ENCODE measurements at regions not wholly inside any gene's neighbourhood (a gene's known extent, or its start where the extent isn't known, plus 50 kb on each side); places are given as distances from the start of the nearest gene placed in this dataset.

DNA sequence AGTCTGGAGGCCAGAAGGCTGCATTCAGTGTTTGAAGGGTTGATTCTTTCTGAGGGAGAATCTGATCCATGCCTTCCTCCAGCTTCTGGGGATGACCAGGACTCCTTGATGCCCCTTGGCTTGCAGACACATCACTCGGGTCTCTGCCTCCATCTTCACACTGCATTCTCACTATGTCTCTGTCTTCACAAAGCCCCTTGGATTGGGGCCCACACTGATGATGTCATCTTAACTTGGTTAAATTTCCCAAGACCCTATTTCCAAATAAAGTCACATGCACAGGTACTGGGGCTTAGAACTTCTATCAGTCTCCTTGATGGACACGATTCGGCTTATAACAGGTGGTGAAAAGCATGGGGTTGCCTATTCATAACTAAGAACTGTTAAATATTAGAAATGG, 112.1 kb upstream of the MYOCD start:
- Histone ChIP-seq H3K36me3 (ENCODE audit: control insufficient read depth, insufficient read depth, low read length) (no peaks in the 10 kb centered on the region), H3K27me3 (ENCODE audit: control insufficient read depth, insufficient read depth, low read length) (no peaks in the 10 kb centered on the region), H3K9ac (ENCODE audit: low read length) (no peak overlapping the region), H3K4me1 (ENCODE audit: control insufficient read depth, insufficient read depth, low read length) (peaks cover 7% of the 10 kb centered on the region), H3K27ac (ENCODE audit: low read depth, low read length) (no peak overlapping the region), H3K4me3 (ENCODE audit: low read length) (no peak overlapping the region)

DNA sequence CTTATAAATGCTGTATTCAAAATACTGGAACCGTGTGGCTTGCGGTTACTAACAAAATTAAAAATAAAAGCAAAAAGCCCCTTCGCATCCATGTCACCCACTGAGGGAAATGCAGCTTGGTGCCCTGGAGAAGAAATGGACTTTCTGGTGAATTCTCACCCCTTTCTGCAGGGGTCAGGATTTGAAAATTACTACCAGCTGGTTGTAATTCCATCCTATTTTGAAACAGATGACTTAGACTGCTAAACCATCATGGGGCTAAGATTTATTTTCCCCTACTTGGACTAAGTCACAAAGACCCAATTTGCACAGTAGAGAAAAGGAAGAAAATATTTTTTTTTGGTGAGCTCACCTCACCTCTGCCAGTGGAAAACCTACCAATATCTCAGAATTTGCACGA, 111.4 kb upstream of the MYOCD start:
- Histone ChIP-seq H3K36me3 (ENCODE audit: control insufficient read depth, insufficient read depth, low read length) (no peaks in the 10 kb centered on the region), H3K27ac (ENCODE audit: low read depth, low read length) (no peak overlapping the region), H3K4me3 (ENCODE audit: low read length) (no peak overlapping the region), H3K9ac (ENCODE audit: low read length) (no peak overlapping the region), H3K27me3 (ENCODE audit: control insufficient read depth, insufficient read depth, low read length) (no peaks in the 10 kb centered on the region), H3K4me1 (ENCODE audit: control insufficient read depth, insufficient read depth, low read length) (peaks cover 2% of the 10 kb centered on the region)

DNA sequence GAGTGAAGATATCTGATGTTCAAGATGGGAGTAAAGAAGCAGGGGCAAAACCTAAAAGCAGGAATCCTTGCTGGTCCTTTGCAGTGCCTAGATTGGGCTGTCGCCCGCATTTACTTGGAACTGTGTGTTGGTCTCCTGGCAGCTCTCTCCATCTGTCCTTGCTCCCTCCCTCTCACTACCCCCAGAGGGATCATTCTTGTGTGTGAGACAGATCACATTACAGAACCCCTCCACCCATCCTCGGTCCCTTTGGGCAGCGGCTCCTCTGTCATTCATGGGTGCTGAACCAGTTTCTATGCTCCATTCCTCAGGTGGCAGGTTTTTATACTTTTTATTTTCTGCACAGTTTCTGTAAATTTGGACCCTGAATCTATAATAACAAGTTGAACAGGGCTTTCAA, 99.4 kb upstream of the MYOCD start:
- H3K9ac ChIP-seq (ENCODE audit: low read length), result no peak overlapping the region
- no peaks in the 10 kb centered on the region for H3K36me3 ChIP-seq (ENCODE audit: control insufficient read depth, insufficient read depth, low read length)
- H3K27ac ChIP-seq (ENCODE audit: low read depth, low read length), result no peak overlapping the region
- no peaks in the 10 kb centered on the region for H3K4me1 ChIP-seq (ENCODE audit: control insufficient read depth, insufficient read depth, low read length)
- H3K4me3 ChIP-seq (ENCODE audit: low read length), result no peak overlapping the region
- no peaks in the 10 kb centered on the region for H3K27me3 ChIP-seq (ENCODE audit: control insufficient read depth, insufficient read depth, low read length)

DNA sequence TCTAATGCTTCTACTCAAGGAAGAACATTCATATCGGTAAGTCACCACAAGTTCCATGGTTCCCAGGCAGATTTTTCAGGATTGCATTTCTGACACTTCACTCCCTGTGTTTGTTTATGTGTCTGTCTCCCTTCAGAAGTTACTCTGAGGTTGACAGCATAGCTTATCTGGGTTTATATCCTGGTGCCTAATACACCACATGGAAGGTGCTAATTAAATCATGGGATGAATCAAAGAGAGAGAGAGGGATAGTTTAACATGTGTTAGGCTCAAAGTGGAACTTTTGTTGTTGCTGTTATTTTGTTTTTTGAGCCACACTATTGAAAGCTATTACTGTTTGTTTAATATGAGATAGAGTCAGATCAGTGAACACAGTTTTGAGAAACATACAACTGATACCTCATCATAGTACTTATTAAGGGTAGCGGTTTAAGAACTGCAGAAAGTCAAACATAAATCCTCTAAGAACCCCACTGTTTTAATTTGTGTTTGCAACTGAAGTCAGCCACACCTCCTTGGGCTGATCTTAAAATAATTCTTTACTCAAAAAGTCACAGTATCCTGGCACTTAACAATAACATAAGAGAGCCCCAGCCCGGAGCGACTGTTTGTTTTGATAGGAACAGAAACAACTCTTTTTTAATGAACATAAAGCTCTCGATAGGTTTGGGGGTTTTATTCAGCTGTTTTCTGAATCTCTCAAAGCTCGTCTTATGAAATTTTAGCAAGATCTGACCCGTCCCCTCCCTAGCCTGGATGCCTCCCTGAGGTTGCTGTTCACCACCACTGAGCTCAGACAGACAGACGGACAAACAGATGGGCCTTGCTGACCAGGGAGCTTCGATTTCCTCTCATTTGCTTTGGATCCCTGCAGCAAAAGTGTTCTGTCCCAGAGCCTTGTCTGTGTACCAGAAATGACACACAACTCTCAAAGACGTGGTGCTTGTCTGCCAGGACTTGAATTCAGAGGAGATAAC, 98.3 kb upstream of the MYOCD start:
- H3K27ac ChIP-seq (ENCODE audit: low read depth, low read length), result no peak overlapping the region

DNA sequence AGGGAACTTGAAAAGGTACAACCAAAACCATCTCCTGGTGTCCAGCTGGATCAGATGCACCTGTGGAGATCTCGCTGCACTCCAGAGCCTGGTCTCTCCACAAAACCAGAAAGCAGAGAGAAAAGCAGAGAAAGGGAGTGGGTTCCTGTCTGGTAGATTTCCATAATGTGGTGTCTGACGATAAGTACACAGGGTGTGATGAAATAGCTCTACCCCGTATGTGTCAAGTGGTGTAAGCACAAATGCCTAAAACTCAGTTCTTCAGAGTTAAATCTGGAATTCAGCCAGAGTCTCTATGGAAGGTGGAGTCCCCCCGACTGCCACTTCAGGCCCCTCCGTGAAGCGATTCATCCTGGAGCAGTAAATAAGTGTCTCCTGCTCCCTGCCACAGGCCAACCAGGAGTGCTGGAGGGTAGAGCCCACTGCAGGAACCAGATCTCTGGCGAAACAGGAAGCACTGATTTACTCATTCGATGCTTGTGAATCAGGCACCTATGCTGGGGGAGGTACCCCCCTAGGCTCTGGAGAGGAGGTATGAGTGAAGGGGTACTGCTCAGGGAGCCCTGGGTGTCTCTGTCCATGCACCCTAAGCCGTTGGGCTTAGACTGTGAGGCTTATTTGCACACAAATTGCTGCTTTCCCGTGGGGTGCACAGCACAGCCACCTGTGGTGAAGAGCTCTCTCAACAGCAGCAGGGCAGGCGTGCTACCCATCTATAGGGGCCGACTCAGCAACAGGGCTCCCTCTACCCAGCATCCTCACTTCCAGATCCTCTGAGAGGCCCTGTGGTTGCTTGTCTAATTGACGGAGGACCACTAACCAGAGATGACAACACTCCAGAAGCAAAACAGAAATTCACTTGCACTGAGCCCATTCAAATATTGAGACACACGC, 97.1 kb upstream of the MYOCD start:
- H3K9ac ChIP-seq (ENCODE audit: low read length), result no peak overlapping the region
- no peak overlapping the region for H3K27ac ChIP-seq (ENCODE audit: low read depth, low read length)
- no peaks in the 10 kb centered on the region for H3K4me1 ChIP-seq (ENCODE audit: control insufficient read depth, insufficient read depth, low read length)
- H3K36me3 ChIP-seq (ENCODE audit: control insufficient read depth, insufficient read depth, low read length), result no peaks in the 10 kb centered on the region
- H3K27me3 ChIP-seq (ENCODE audit: control insufficient read depth, insufficient read depth, low read length), result no peaks in the 10 kb centered on the region
- no peak overlapping the region for H3K4me3 ChIP-seq (ENCODE audit: low read length)

More for the DNA sequence above, 98.3 kb upstream of the MYOCD start:
- Histone ChIP-seq H3K4me1 (ENCODE audit: control insufficient read depth, insufficient read depth, low read length) (no peaks in the 10 kb centered on the region), H3K9ac (ENCODE audit: low read length) (no peak overlapping the region), H3K36me3 (ENCODE audit: control insufficient read depth, insufficient read depth, low read length) (no peaks in the 10 kb centered on the region), H3K27me3 (ENCODE audit: control insufficient read depth, insufficient read depth, low read length) (no peaks in the 10 kb centered on the region), H3K4me3 (ENCODE audit: low read length) (no peak overlapping the region)

DNA sequence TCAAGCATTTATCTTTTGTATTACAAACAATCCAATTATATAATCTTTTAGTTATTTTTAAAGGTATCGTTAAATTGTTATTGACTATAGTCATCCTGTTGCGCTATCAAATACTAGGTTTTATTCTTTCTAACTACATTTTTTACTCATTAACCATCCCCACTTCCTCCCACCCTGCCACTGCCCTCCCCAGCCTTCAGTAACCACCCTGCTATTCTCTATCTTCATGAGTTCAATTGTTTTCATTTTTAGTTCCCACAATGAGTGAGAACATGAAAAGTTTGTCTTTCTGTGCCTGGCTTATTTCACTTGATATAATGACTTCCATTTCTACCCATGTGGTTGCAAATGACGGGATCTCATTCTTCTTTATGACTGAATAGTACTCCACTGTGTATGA, 94.1 kb upstream of the MYOCD start:
- H3K27me3 ChIP-seq (ENCODE audit: control insufficient read depth, insufficient read depth, low read length), result no peaks in the 10 kb centered on the region
- H3K4me1 ChIP-seq (ENCODE audit: control insufficient read depth, insufficient read depth, low read length), result no peaks in the 10 kb centered on the region
- no peak overlapping the region for H3K9ac ChIP-seq (ENCODE audit: low read length)
- H3K27ac ChIP-seq (ENCODE audit: low read depth, low read length), result no peak overlapping the region
- H3K36me3 ChIP-seq (ENCODE audit: control insufficient read depth, insufficient read depth, low read length), result no peaks in the 10 kb centered on the region
- H3K4me3 ChIP-seq (ENCODE audit: low read length), result no peak overlapping the region

DNA sequence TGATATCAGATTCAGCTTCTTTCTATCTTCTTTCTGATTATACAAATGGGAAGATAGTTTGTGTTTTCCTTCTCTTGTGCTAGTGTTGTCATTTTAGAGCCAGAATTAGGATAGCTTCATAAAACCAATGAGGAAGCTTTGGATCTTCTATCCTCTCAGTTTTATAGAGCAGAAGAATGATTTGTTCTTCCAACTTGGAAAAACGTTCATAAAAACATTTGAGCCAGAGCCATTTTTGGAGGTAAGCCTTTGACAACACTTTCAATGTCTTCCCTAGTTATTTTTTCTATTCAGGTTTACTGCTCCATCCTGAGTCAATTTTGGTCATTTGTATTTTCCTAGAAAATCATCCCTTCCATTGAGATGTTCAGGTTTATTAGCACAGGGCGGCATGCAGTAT, 91.2 kb upstream of the MYOCD start:
- Histone ChIP-seq H3K27ac (ENCODE audit: low read depth, low read length) (no peak overlapping the region), H3K4me1 (ENCODE audit: control insufficient read depth, insufficient read depth, low read length) (no peaks in the 10 kb centered on the region), H3K36me3 (ENCODE audit: control insufficient read depth, insufficient read depth, low read length) (no peaks in the 10 kb centered on the region), H3K9ac (ENCODE audit: low read length) (no peak overlapping the region), H3K27me3 (ENCODE audit: control insufficient read depth, insufficient read depth, low read length) (no peaks in the 10 kb centered on the region), H3K4me3 (ENCODE audit: low read length) (no peak overlapping the region)

DNA sequence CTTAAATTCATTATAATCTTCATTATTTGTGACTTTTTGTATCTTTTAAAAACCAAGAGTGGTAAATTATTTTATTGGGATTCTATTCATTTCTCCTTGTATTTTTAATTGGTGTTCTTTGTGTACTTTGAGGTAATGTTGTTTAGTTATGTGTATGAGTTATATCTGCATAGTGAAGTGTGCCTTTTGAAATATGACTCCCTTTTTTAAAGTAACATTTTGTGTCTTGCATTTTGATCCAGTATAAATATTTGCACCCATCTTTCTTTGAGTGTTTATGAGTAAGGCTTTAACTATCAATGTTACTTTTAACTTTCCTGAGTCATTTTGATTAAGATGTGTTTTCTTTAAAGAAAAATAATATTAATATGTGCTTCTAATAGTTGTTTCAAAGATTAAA, 90.0 kb upstream of the MYOCD start:
- H3K36me3 ChIP-seq (ENCODE audit: control insufficient read depth, insufficient read depth, low read length), result no peaks in the 10 kb centered on the region
- no peak overlapping the region for H3K9ac ChIP-seq (ENCODE audit: low read length)
- H3K4me3 ChIP-seq (ENCODE audit: low read length), result no peak overlapping the region

DNA sequence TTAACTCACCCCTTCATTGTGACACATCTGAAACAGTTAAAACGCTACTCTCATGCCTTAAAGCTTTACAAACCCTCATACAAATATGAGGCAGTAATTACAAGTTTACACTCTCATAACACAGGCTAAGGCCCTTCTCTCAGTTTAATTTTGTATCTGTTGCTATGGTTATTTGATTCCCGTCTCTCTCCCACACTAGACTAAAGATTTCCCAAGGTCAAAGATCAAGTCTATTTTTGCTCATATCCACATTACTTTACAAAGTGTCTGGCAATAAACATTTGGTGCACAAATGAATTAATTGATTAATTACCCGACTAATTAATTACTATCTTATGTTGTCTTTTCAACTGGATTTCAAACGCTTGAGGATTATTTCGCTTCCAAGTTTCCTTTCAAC, 86.4 kb upstream of the MYOCD start:
- Histone ChIP-seq H3K27me3 (ENCODE audit: control insufficient read depth, insufficient read depth, low read length) (no peaks in the 10 kb centered on the region), H3K9ac (ENCODE audit: low read length) (no peak overlapping the region), H3K4me3 (ENCODE audit: low read length) (no peak overlapping the region), H3K4me1 (ENCODE audit: control insufficient read depth, insufficient read depth, low read length) (no peaks in the 10 kb centered on the region), H3K27ac (ENCODE audit: low read depth, low read length) (no peak overlapping the region), H3K36me3 (ENCODE audit: control insufficient read depth, insufficient read depth, low read length) (no peaks in the 10 kb centered on the region)

More for the DNA sequence above, 90.0 kb upstream of the MYOCD start:
- H3K4me1 ChIP-seq (ENCODE audit: control insufficient read depth, insufficient read depth, low read length), result no peaks in the 10 kb centered on the region
- no peaks in the 10 kb centered on the region for H3K27me3 ChIP-seq (ENCODE audit: control insufficient read depth, insufficient read depth, low read length)
- H3K27ac ChIP-seq (ENCODE audit: low read depth, low read length), result no peak overlapping the region

DNA sequence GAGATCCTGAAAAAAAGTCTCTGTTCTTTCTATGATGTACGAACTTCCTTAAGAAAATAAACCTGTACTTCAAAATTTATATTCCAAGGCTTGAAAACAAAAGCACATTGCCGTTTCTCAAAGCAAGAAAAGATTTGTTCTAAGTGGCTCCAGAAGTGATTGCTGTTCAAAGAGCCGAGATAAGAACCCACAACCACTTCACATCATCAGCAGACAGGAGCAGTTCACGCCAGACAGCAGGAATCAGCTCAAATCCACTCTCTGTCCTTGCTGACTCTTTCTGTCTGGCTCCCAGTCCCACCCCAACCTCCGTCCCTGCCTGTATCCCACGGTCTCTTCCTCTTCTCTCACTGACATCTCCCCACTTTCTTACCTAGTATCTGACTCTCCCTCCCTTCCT, 85.0 kb upstream of the MYOCD start:
- H3K27ac ChIP-seq (ENCODE audit: low read depth, low read length), result no peak overlapping the region

DNA sequence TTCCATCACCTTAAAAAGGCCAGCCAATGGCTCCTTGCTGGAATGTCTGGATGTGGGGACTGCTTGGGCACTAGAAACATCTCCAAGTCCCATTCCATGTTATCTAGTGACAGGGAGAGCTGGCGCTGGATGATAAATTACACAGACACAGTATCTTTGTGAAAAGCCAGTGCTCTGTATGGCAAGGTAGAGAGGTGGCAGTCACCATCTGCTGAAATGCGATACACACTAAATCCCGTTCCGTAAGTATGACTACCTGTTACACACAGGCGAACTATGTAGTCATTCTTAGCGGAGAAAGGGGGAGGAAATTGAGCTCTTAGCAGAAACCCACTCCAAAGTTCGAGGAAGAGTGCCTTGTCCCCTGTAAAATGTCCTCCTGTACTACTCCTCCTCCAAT, 81.0 kb upstream of the MYOCD start:
- H3K27me3 ChIP-seq (ENCODE audit: control insufficient read depth, insufficient read depth, low read length), result no peaks in the 10 kb centered on the region
- no peak overlapping the region for H3K9ac ChIP-seq (ENCODE audit: low read length)
- no peak overlapping the region for H3K27ac ChIP-seq (ENCODE audit: low read depth, low read length)
- H3K36me3 ChIP-seq (ENCODE audit: control insufficient read depth, insufficient read depth, low read length), result no peaks in the 10 kb centered on the region
- H3K4me1 ChIP-seq (ENCODE audit: control insufficient read depth, insufficient read depth, low read length), result no peaks in the 10 kb centered on the region
- H3K4me3 ChIP-seq (ENCODE audit: low read length), result no peak overlapping the region

More for the DNA sequence above, 85.0 kb upstream of the MYOCD start:
- Histone ChIP-seq H3K36me3 (ENCODE audit: control insufficient read depth, insufficient read depth, low read length) (no peaks in the 10 kb centered on the region), H3K4me1 (ENCODE audit: control insufficient read depth, insufficient read depth, low read length) (no peaks in the 10 kb centered on the region), H3K4me3 (ENCODE audit: low read length) (no peak overlapping the region), H3K27me3 (ENCODE audit: control insufficient read depth, insufficient read depth, low read length) (no peaks in the 10 kb centered on the region), H3K9ac (ENCODE audit: low read length) (no peak overlapping the region)

DNA sequence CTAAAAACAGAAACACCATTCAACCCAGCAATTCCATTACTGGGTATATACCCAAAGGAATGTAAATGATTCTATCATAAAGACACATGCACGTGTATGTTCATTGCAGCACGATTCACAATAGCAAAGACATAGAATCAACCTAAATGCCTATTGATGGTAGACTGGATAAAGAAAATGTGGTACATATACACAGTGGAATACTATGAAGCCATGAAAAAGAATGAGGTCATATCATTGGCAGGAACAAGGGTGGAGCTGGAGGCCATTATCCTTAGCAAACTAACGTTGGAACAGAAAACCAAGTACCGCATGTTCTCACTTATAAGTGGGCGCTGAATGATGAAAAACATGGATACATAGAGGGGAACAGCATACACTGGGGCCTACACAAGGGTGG, 77.2 kb upstream of the MYOCD start:
- no peak overlapping the region for H3K9ac ChIP-seq (ENCODE audit: low read length)
- H3K4me3 ChIP-seq (ENCODE audit: low read length), result no peak overlapping the region
- H3K27ac ChIP-seq (ENCODE audit: low read depth, low read length), result no peak overlapping the region
- H3K4me1 ChIP-seq (ENCODE audit: control insufficient read depth, insufficient read depth, low read length), result no peaks in the 10 kb centered on the region
- no peaks in the 10 kb centered on the region for H3K36me3 ChIP-seq (ENCODE audit: control insufficient read depth, insufficient read depth, low read length)
- no peaks in the 10 kb centered on the region for H3K27me3 ChIP-seq (ENCODE audit: control insufficient read depth, insufficient read depth, low read length)
